ENCODE measurements at regions not wholly inside any gene's neighbourhood (a gene's known extent, or its start where the extent isn't known, plus 50 kb on each side); places are given as distances from the start of the nearest gene placed in this dataset.

DNA sequence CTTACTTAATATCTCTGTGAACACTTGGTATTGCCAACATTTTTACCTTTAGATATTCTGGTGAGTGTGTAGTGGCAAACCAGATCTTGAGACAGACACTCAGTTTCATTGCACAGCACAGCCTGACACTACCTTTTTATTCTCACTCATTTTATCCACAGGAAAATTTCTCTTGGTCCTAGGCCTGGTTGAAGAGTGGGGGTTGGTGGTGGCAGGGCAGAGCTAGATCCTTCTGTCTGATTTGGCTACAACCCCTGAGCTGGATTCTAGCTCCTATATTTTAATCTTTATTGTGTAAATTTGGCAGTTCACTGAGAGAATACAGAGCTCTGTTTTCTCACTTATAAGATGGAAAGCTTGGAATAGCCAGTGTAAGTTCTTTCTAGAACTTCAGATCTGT lies 396.9 kb downstream of the LRIG3 start:
- DNase-seq (ENCODE audit: low read depth), result no peak
- TF ChIP-seq, protein P1, sequence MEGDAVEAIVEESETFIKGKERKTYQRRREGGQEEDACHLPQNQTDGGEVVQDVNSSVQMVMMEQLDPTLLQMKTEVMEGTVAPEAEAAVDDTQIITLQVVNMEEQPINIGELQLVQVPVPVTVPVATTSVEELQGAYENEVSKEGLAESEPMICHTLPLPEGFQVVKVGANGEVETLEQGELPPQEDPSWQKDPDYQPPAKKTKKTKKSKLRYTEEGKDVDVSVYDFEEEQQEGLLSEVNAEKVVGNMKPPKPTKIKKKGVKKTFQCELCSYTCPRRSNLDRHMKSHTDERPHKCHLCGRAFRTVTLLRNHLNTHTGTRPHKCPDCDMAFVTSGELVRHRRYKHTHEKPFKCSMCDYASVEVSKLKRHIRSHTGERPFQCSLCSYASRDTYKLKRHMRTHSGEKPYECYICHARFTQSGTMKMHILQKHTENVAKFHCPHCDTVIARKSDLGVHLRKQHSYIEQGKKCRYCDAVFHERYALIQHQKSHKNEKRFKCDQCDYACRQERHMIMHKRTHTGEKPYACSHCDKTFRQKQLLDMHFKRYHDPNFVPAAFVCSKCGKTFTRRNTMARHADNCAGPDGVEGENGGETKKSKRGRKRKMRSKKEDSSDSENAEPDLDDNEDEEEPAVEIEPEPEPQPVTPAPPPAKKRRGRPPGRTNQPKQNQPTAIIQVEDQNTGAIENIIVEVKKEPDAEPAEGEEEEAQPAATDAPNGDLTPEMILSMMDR (IDR thresholded peaks at IDR 0.05; ENCODE audit: insufficient read depth, low read depth, low read length), result no peak
- no peak overlapping the region for H3K4me3 ChIP-seq (ENCODE audit: low read depth, low read length)

- H3K4me3 ChIP-seq (ENCODE audit: low read depth, low read length), result no peak overlapping the region
- TF ChIP-seq, protein P1 (IDR thresholded peaks at IDR 0.05; ENCODE audit: insufficient read depth, low read depth, low read length), result no peak
- peak; percentile 25 for DNase-seq (ENCODE audit: low read depth)
These were observed 392.0 kb downstream of the LRIG3 start for GRCh38 chr12:58528271-58528670.

GRCh38 chr12:58529114-58529665 lies 391.1 kb downstream of the LRIG3 start:
- peak; percentile 83 for DNase-seq (ENCODE audit: low read depth)
- TF ChIP-seq, protein P1 (IDR thresholded peaks at IDR 0.05; ENCODE audit: insufficient read depth, low read depth, low read length), result no peak
- no peak overlapping the region for H3K4me3 ChIP-seq (ENCODE audit: low read depth, low read length)

- TF ChIP-seq, protein P1 (IDR thresholded peaks at IDR 0.05; ENCODE audit: insufficient read depth, low read depth, low read length), result no peak
- DNase-seq (ENCODE audit: low read depth), result peak; percentile 93
- H3K4me3 ChIP-seq (ENCODE audit: low read depth, low read length), result no peak overlapping the region
These were observed 390.2 kb downstream of the LRIG3 start for GRCh38 chr12:58529897-58530741.

GRCh38 chr12:58530742-58531062 lies 389.6 kb downstream of the LRIG3 start:
- DNase-seq (ENCODE audit: low read depth), result peak; percentile 91
- TF ChIP-seq, protein P1 (IDR thresholded peaks at IDR 0.05; ENCODE audit: insufficient read depth, low read depth, low read length), result no peak
- H3K4me3 ChIP-seq (ENCODE audit: low read depth, low read length), result no peak overlapping the region

- TF ChIP-seq, protein P1 (IDR thresholded peaks at IDR 0.05; ENCODE audit: insufficient read depth, low read depth, low read length), result no peak
- DNase-seq (ENCODE audit: low read depth), result no peak
- no peak overlapping the region for H3K4me3 ChIP-seq (ENCODE audit: low read depth, low read length)
These were observed 387.3 kb downstream of the LRIG3 start for GRCh38 chr12:58532855-58533608.

Measured in fibroblast of villous mesenchyme (primary cell).